ENCODE measurements at regions not wholly inside any gene's neighbourhood (a gene's known extent, or its start where the extent isn't known, plus 50 kb on each side); places are given as distances from the start of the nearest gene placed in this dataset.

DNA sequence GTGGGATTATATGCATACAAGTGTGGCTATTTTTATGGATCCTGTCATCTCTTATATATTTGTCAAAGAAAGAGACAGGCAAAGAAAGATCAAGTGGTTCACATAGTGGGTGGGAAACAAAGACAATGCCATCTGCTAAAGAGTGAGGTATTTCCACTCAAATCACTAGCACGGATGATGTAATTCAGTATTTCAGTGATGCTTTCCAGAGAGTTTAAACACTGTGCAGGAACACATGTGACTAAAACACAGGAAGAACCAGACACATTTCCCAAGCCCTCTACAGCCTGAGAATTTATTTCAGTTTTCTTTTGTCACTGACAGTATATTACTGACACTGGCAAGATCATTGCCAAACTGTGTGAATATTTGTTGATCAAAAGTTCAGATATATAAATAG lies 885.7 kb upstream of the CELF2 start:
- DNase-seq (ENCODE audit: low spot score): no peak
- POLR2A ChIA-PET (ENCODE audit: low non-redundant PET): no interaction called here
- TF ChIP-seq, protein P1, sequence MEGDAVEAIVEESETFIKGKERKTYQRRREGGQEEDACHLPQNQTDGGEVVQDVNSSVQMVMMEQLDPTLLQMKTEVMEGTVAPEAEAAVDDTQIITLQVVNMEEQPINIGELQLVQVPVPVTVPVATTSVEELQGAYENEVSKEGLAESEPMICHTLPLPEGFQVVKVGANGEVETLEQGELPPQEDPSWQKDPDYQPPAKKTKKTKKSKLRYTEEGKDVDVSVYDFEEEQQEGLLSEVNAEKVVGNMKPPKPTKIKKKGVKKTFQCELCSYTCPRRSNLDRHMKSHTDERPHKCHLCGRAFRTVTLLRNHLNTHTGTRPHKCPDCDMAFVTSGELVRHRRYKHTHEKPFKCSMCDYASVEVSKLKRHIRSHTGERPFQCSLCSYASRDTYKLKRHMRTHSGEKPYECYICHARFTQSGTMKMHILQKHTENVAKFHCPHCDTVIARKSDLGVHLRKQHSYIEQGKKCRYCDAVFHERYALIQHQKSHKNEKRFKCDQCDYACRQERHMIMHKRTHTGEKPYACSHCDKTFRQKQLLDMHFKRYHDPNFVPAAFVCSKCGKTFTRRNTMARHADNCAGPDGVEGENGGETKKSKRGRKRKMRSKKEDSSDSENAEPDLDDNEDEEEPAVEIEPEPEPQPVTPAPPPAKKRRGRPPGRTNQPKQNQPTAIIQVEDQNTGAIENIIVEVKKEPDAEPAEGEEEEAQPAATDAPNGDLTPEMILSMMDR (conservative IDR thresholded peaks at IDR 0.05; ENCODE audit: low read depth): no peak
- CTCF ChIA-PET: no interaction called here
- H3K27ac ChIP-seq: no peak overlapping the region

DNA sequence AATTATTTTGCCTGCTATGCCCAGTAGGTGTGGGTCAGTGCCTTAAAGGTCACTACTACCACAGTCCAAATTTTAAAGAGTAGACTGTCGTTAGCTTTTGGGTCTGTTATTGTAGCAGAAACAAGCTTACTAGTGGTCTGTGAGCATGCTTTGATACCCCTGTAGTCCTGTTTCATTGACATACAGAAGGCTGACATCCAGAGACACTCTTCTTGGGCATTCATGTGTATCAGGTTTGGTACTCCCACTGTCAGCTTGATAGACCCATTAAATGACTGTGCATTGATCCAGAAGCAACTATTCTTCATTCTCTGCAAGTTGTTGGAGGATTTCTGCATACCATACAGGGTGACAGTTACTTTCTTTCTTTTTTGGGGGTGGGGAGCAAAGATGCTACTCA lies 884.4 kb upstream of the CELF2 start:
- H3K27ac ChIP-seq: no peak overlapping the region
- TF ChIP-seq, protein P1 (conservative IDR thresholded peaks at IDR 0.05; ENCODE audit: low read depth): no peak
- ChIA-PET POLR2A (ENCODE audit: low non-redundant PET) (no interaction called here), CTCF (interaction anchor here (0.6 kb wide), 1 partner anchor 62 kb away, joined by 3 read pairs; no protein-coding TSS in a partner anchor)
- no peak for DNase-seq (ENCODE audit: low spot score)

DNA sequence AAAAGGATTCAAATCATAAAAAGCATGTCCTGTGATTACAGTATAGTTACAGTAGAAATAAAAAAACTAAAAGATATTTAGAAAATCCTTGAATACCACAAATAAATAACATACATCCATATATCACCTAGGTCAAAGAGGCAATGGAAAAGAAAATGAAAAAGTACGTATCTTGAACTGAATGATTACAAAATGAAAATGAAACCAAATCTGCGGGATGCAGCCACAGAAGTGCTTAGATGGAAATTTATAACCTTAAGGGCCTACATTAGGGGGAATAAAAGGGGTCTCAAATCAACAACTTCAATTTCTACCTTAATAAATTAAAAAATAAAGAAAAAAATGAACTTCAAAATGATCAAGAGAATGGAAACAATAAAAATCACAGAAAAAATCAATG lies 879.0 kb upstream of the CELF2 start:
- ChIA-PET POLR2A (ENCODE audit: low non-redundant PET) (no interaction called here), CTCF (no interaction called here)
- H3K27ac ChIP-seq: no peak overlapping the region

DNA sequence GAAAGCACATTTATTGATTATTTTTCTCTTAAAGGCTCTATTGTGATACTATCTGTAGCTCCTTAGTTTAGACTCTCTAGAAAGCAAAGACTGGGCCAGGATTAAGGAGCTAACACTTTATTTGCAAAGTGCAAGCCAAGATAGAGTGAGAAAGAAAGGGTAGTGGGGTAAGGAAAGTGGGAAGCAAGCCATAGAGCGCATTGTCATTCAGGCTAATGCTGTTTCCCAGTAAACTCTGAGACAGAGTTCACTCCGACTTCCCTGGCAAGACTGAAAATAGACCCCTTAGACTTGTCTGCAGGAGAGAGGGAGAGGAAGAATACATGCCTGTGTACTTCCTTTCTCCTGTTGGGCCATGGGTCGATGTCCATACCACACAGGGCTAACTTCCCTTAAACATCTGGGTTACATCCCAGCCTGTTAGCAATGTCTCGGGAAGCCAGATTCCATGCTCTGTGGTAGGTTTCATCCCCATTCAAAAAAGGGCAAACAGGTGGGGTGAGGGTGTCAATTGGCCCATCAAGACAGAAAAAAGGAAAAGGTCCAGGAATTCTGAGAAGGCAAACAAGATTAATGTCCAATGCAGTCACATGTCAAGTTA lies 875.8 kb upstream of the CELF2 start:
- no peak for DNase-seq (ENCODE audit: low spot score)
- CTCF ChIA-PET: no interaction called here

More for the DNA sequence above, 879.0 kb upstream of the CELF2 start:
- TF ChIP-seq, protein P1 (conservative IDR thresholded peaks at IDR 0.05; ENCODE audit: low read depth): no peak
- peak; percentile 4 for DNase-seq (ENCODE audit: low spot score)

DNA sequence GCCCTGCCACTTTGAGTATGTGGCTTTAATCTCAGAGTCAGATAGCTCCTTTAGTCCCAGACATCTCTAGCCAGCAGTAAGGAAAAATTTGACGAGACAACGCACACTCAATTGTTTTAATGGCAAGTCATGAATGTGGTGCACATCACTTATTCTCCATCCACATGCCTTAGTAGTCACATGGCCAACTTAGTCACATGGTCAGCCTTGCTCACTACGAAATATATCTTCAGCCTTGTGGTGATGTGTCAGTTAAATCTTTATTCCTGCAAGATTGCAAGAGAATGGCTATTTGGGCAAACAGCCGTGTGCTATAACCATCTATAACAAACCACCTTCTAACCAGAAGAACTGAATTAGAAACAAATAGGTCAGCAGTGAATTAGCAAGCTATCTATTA lies 871.1 kb upstream of the CELF2 start:
- no peak overlapping the region for H3K27ac ChIP-seq
- no peak for DNase-seq (ENCODE audit: low spot score)
- CTCF ChIA-PET: no interaction called here
- POLR2A ChIA-PET (ENCODE audit: low non-redundant PET): no interaction called here
- TF ChIP-seq, protein P1 (conservative IDR thresholded peaks at IDR 0.05; ENCODE audit: low read depth): no peak

More for the DNA sequence above, 875.8 kb upstream of the CELF2 start:
- H3K27ac ChIP-seq: no peak overlapping the region
- TF ChIP-seq, protein P1 (conservative IDR thresholded peaks at IDR 0.05; ENCODE audit: low read depth): no peak
- POLR2A ChIA-PET (ENCODE audit: low non-redundant PET): no interaction called here

DNA sequence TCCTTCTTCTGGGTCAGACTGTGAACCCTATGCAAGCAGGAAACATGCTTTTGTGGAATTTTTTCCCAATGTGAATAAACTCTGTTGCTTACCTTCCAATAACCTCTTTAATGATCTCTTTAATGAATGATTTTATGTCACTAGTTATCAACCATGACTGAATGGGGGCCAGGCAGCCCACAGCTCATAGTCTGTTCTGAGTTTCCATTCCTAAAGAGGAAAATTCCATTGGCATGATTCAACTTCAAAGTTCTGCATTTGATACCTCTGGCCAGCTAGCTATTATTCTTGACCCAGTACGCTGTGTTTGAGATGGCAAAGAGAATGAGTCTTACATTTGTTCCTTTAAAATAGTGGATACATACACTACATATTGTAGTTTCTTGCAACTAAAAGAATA lies 867.8 kb upstream of the CELF2 start:
- TF ChIP-seq, protein P1 (conservative IDR thresholded peaks at IDR 0.05; ENCODE audit: low read depth): no peak
- POLR2A ChIA-PET (ENCODE audit: low non-redundant PET): no interaction called here
- DNase-seq (ENCODE audit: low spot score): no peak
- CTCF ChIA-PET: no interaction called here
- H3K27ac ChIP-seq: no peak overlapping the region

Data from RWPE1 (cell line).